CD14-positive monocyte (primary cell): ENCODE measurements at regions not wholly inside any gene's neighbourhood (a gene's known extent, or its start where the extent isn't known, plus 50 kb on each side); places are given as distances from the start of the nearest gene placed in this dataset.

ENCODE experiments used
- DNase-seq, 3 donors: peaks; one replicate each; pipeline ENCODE4 v3.0.0-alpha.2; 2011 to 2022
- H2AFZ ChIP-seq: 2 replicates; pipeline ENCODE4 v1.6.0; 2012; ENCODE audit warnings: mild to moderate bottlenecking, low read depth, low read length, inconsistent platforms; ENCODE audit not compliant: insufficient read depth, poor library complexity, severe bottlenecking
- H3K27ac ChIP-seq, 2 donors: 1 replicate in 1 of 2; 2 replicates in 1 of 2; pipeline ENCODE4 v1.5.1; 2012 to 2013; ENCODE audit warnings: low read length in 2 of 2, control low read depth in 1 of 2, inconsistent platforms in 1 of 2, low read depth in 1 of 2, mild to moderate bottlenecking in 1 of 2
- H3K27me3 ChIP-seq, 2 donors: one replicate each; pipeline versions ENCODE4 v1.6.0 to v1.6.1; 2011 to 2013; ENCODE audit warnings: low read length in 2 of 2; ENCODE audit not compliant: control insufficient read depth in 2 of 2, insufficient read depth in 2 of 2
- H3K36me3 ChIP-seq, 2 donors: replicated peaks in 1 of 2; 1 replicate in 1 of 2; 2 replicates in 1 of 2; pipeline versions ENCODE4 v1.5.1 to v1.6.1; 2012 to 2013; ENCODE audit warnings: low read length in 2 of 2, control low read depth in 1 of 2, inconsistent platforms in 1 of 2, mild to moderate bottlenecking in 1 of 2; ENCODE audit not compliant: insufficient read depth in 2 of 2, control insufficient read depth in 1 of 2
- H3K4me1 ChIP-seq, 2 donors: 1 replicate in 1 of 2; 2 replicates in 1 of 2; pipeline versions ENCODE4 v1.5.1 to v1.6.1; 2012 to 2013; ENCODE audit warnings: low read length in 2 of 2, control low read depth in 1 of 2, inconsistent platforms in 1 of 2, mild to moderate bottlenecking in 1 of 2, moderate library complexity in 1 of 2; ENCODE audit not compliant: insufficient read depth in 2 of 2, control insufficient read depth in 1 of 2
- H3K4me2 ChIP-seq: replicated peaks from 2 replicates; pipeline ENCODE3; 2012; ENCODE audit warnings: low read length, moderate library complexity, mild to moderate bottlenecking; ENCODE audit not compliant: poor library complexity, severe bottlenecking; ENCODE audit errors: extremely low read depth
- H3K4me3 ChIP-seq, 3 experiments: fragments of 200-600 bp in 1 of 3; sonication (generic) in 1 of 3; replicated peaks in 1 of 3; 1 replicate in 2 of 3; 2 replicates in 1 of 3; pipeline ENCODE4 v1.5.1; 2011 to 2013; ENCODE audit warnings: low read length in 3 of 3, mild to moderate bottlenecking in 3 of 3, control low read depth in 2 of 3, low read depth in 2 of 3, inconsistent platforms in 1 of 3, moderate library complexity in 1 of 3
- H3K79me2 ChIP-seq: 2 replicates; pipeline ENCODE4 v1.6.0; 2012; ENCODE audit warnings: mild to moderate bottlenecking, control low read depth, inconsistent platforms, low read length, moderate library complexity; ENCODE audit not compliant: insufficient read depth
- H3K9ac ChIP-seq: 2 replicates; pipeline ENCODE4 v1.6.0; 2017; ENCODE audit warnings: low read length, mild to moderate bottlenecking; ENCODE audit not compliant: insufficient read depth, poor library complexity, severe bottlenecking
- H3K9me3 ChIP-seq, 2 donors: replicated peaks in 1 of 2; 1 replicate in 1 of 2; 2 replicates in 1 of 2; pipeline versions ENCODE4 v1.5.1 to v1.6.1; 2012 to 2013; ENCODE audit warnings: low read length in 2 of 2, control low read depth in 1 of 2; ENCODE audit not compliant: control insufficient read depth in 1 of 2, insufficient read depth in 1 of 2
- H4K20me1 ChIP-seq: 2 replicates; pipeline ENCODE4 v1.6.0; 2012; ENCODE audit warnings: mild to moderate bottlenecking, low read length, control low read depth, moderate library complexity; ENCODE audit not compliant: insufficient read depth
- H3K27ac Mint-ChIP-seq, 7 donors: one replicate each; pipeline ENCODE4 v1.8.0; 2020; ENCODE audit warnings: mild to moderate bottlenecking in 7 of 7, mixed read lengths in 7 of 7, moderate library complexity in 6 of 7, inconsistent platforms in 2 of 7
- H3K27me3 Mint-ChIP-seq, 3 donors: one replicate each; pipeline ENCODE4 v1.8.0; 2021 to 2022; ENCODE audit warnings: low read depth in 3 of 3, mild to moderate bottlenecking in 3 of 3, mixed read lengths in 3 of 3, moderate library complexity in 3 of 3, inconsistent platforms in 1 of 3
- H3K36me3 Mint-ChIP-seq, 2 donors: one replicate each; pipeline ENCODE4 v1.8.0; 2020; ENCODE audit warnings: mixed read lengths in 2 of 2, inconsistent platforms in 1 of 2, mild to moderate bottlenecking in 1 of 2
- H3K4me1 Mint-ChIP-seq: one replicate; pipeline ENCODE4 v1.8.0; 2020; ENCODE audit warnings: mild to moderate bottlenecking, mixed read lengths
- H3K4me3 Mint-ChIP-seq, 2 donors: one replicate each; pipeline ENCODE4 v1.8.0; 2020; ENCODE audit warnings: mild to moderate bottlenecking in 2 of 2, mixed read lengths in 2 of 2, moderate library complexity in 1 of 2
- H3K9me3 Mint-ChIP-seq, 7 donors: one replicate each; pipeline ENCODE4 v1.8.0; 2020 to 2022; ENCODE audit warnings: mixed read lengths in 7 of 7, mild to moderate bottlenecking in 6 of 7, moderate library complexity in 6 of 7, inconsistent platforms in 2 of 7
- CTCF ChIP-seq: fragments of 200-600 bp; IDR thresholded peaks from one replicate; pipeline ENCODE4 v1.8.0; 2022; ENCODE audit warnings: antibody characterized with exemption, mild to moderate bottlenecking
- WGBS: methylation state at CpG from one replicate; pipeline ENCODE4 v1.1.5; 2013; ENCODE audit warnings: missing lambda C conversion rate; ENCODE audit not compliant: insufficient coverage; 5-methylcytosine and 5-hydroxymethylcytosine counted together
- intact Hi-C, 2 donors: fragments of 100-400 bp; cut with micrococcal nuclease; formaldehyde crosslinking; loops; one replicate each; pipeline versions ENCODE4 v1.15.0 to v1.15.1; 2023

GRCh38 chr11:134733646-134734045, 321.6 kb upstream of the B3GAT1 start:
- no peak overlapping the region for H2AFZ ChIP-seq
- H3K9me3 Mint-ChIP-seq = peaks cover 0 to 5% (median 0%) of the 10 kb centered on the region in 7 donors
- H3K27me3 ChIP-seq = no peaks in the 10 kb centered on the region
- no peak overlapping the region for H3K9ac ChIP-seq
- H3K79me2 ChIP-seq = no peaks in the 10 kb centered on the region
- H3K27me3 Mint-ChIP-seq = peaks cover 0 to 2% (median 2%) of the 10 kb centered on the region in 3 donors
- no peak overlapping the region for H3K4me3 Mint-ChIP-seq
- no peaks in the 10 kb centered on the region for H4K20me1 ChIP-seq
- DNase-seq = no peak
- H3K27ac ChIP-seq = no peak overlapping the region
- H3K4me3 ChIP-seq = no peak overlapping the region
- TF ChIP-seq CTCF = no peak
- H3K4me1 Mint-ChIP-seq = no peaks in the 10 kb centered on the region
- no peaks in the 10 kb centered on the region for H3K36me3 Mint-ChIP-seq
- no peaks in the 10 kb centered on the region for H3K36me3 ChIP-seq
- H3K27ac Mint-ChIP-seq = no peak overlapping the region
- WGBS = 40% methylated on average over 2 of the region's 9 CpGs
- intact Hi-C loops = no loop called here
- no peaks in the 10 kb centered on the region for H3K4me1 ChIP-seq
- H3K4me2 ChIP-seq = no peak overlapping the region
- H3K9me3 ChIP-seq = no peaks in the 10 kb centered on the region

GRCh38 chr11:134731213-134731961, 319.3 kb upstream of the B3GAT1 start:
- H3K36me3 ChIP-seq = no peaks in the 10 kb centered on the region
- peaks cover 0 to 5% (median 0%) of the 10 kb centered on the region in 7 donors for H3K9me3 Mint-ChIP-seq
- H3K4me1 ChIP-seq = no peaks in the 10 kb centered on the region
- H3K4me1 Mint-ChIP-seq = no peaks in the 10 kb centered on the region
- no peak overlapping the region for H3K9ac ChIP-seq
- no peaks in the 10 kb centered on the region for H3K79me2 ChIP-seq
- H3K27me3 ChIP-seq = no peaks in the 10 kb centered on the region
- no peak overlapping the region for H3K27ac ChIP-seq
- DNase-seq = no peak
- no peaks in the 10 kb centered on the region for H4K20me1 ChIP-seq
- H3K9me3 ChIP-seq = no peaks in the 10 kb centered on the region
- TF ChIP-seq CTCF = no peak
- no peaks in the 10 kb centered on the region for H3K36me3 Mint-ChIP-seq
- 59% methylated on average over 5 of the region's 9 CpGs for WGBS
- no peak overlapping the region for H3K4me2 ChIP-seq
- H3K27ac Mint-ChIP-seq = no peak overlapping the region
- intact Hi-C loops = no loop called here
- H2AFZ ChIP-seq = no peak overlapping the region
- peaks cover 2% of the 10 kb centered on the region in 3 donors for H3K27me3 Mint-ChIP-seq
- no peak overlapping the region for H3K4me3 Mint-ChIP-seq
- H3K4me3 ChIP-seq = no peak overlapping the region
